Myocyte (in vitro differentiated cells): ENCODE measurements at regions not wholly inside any gene's neighbourhood (a gene's known extent, or its start where the extent isn't known, plus 50 kb on each side); places are given as distances from the start of the nearest gene placed in this dataset.

ENCODE experiments used
- DNase-seq: peaks from one replicate; pipeline ENCODE4 v3.0.0-alpha.2; 2012; ENCODE audit warnings: low read depth

DNA sequence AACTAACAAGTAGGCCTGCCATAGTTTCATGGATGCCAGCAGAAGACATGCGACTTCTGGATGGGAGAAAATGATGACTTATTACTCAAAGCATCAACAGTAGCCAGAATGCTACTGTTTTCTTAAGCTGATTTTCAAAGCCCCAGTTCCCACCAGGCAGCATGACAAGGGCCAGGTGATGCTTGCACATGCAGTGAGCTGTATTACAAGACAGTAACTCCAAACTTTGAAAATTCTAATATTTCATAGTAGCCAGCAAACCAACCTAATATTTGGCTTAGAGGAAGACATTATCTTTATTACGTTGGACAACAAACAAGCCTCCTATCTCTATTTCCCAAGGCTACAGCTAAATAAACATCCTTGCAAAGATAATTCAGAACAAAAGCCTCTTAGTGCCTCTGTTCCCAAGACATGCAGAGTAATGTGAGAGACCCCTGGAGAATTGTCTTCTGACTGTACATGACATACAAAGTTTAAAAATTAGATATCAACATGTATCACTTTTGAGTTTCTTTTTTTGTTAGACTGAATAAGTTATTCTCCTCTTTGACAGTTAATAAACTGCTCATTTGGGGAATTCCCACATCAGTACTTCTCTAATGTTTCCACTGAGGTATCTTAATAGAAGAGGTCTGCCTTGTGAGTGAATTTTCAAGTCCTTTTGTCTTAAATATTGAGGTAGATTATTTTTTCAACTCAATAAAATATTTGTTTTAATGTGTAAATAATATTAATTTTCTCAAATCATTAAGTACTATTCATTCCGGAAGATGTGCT is 367.6 kb upstream of the CWC22 start:
- DNase-seq = no peak

GRCh38 chr2:180370511-180371205 is 363.6 kb upstream of the CWC22 start:
- DNase-seq = peak; percentile 55

- no peak for DNase-seq
Measured at GRCh38 chr2:180368881-180369280, 361.8 kb upstream of the CWC22 start.

DNA sequence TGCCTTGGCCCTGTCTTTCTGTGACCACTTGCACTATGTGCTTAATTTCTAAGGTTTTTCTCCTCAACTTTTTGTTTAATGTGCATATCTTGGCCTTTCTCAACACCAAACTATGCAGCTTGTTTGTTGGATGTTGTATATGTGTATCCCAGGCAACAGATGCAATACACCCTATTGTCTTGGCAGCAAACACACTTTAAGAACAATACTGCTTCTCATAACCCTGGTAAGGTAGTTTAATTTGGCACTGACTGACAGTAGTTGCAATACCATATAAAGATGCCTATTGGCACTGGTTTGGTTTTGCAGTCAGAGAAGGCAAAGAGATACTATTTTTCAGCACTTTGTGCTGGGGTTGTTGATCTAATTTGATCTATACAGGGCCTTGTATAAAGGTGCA is 360.7 kb upstream of the CWC22 start:
- DNase-seq = peak; percentile 15

DNA sequence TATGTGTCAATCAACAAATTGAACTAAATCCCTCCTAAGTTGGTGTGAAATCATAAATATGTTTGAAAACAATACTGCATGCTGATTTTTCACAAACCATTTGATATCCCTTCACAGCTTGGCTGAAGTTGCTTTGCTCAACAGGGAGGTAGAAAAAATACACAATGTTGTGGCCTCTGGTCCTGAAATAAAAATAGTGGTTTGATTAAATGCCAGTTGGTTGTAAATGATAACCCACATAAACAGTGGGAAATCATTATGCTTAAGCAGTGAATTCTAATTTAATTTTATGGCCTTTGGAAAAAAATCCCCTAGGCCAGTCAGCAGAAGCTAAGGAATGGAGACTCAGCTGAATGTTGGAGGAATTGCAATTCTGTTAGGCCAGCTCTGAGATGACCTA is 359.4 kb upstream of the CWC22 start:
- DNase-seq = peak; percentile 31

- no peak for DNase-seq
Measured at GRCh38 chr2:180364719-180365118, 357.6 kb upstream of the CWC22 start.

- no peak for DNase-seq
Measured at GRCh38 chr2:180360283-180360618, 353.2 kb upstream of the CWC22 start.

DNA sequence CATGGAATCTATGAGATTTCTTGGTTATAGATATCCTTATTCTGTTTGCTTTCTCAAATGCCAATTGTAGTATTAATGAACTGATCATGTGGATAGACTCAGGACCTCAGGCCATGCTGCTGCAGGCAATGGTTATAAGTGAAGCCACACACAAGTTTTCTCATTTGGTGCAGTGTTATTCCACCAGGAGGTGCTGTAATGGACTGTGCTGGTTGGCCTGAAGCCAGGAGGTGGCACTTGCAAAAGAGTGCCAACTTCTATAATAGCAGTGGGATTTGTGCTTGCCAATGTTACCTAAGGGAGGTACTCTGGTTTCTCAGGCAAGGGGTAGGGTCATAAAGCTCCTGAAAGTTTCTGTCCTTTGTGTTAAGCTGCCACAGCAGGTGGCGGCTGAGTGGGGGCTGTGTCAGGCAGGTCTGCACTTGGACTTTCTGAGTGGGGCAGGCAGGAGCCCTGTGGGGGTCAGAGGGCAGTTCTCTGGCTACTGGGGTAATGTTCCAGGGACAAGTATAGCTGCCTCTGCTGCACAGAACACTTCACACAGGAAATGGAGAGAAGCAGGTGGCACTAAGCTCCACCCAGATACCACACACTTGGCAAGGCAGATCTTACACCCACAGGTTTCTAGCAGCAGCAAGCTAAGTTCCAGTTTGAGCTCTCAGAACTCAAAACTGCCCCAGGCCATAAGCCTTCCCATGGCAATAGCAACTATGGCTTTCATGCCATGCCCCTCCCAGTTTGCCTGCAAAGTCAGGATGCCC is 352.6 kb upstream of the CWC22 start:
- DNase-seq = peak; percentile 69

DNA sequence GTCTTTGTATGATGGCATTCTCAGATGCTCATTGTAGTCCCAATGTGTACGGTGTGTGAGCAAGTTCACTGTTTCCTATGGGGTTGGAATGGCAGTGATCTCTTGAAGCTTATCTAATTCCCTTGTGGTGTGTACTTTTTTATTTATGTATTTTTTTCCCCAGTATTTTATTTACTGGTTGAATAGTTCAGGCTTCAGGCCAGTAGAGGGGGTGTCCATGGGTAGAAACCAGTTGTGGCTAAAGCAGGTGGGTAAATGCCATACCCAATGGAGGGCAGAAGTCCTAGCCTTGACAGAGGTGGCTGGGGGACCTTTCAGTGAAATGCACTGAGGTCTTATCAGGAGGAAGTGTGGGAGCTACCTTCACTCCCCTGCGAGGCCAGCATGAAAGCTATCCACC is 351.4 kb upstream of the CWC22 start:
- no peak for DNase-seq

GRCh38 chr2:180356676-180357075 is 349.6 kb upstream of the CWC22 start:
- no peak for DNase-seq

- DNase-seq = no peak
Measured at GRCh38 chr2:180352620-180353019, 345.5 kb upstream of the CWC22 start.

DNA sequence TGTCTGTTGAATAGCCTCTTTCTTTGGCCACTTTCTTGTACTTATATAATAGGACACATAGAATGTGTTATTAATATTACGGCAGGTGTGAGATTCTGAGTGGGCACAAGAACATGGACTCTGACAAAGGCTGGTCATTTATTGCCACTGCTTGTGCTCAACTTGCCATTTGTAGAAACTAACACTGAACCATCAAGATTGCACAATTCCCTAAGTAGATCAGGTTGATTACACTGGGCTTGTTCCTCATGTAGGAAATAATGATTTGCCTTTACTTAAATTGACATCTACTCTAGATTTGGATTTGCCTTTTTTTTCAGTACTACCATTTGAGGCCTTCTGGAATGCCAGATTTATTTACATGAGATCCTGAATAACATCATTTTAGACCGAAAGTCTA is 342.7 kb upstream of the CWC22 start:
- no peak for DNase-seq

DNA sequence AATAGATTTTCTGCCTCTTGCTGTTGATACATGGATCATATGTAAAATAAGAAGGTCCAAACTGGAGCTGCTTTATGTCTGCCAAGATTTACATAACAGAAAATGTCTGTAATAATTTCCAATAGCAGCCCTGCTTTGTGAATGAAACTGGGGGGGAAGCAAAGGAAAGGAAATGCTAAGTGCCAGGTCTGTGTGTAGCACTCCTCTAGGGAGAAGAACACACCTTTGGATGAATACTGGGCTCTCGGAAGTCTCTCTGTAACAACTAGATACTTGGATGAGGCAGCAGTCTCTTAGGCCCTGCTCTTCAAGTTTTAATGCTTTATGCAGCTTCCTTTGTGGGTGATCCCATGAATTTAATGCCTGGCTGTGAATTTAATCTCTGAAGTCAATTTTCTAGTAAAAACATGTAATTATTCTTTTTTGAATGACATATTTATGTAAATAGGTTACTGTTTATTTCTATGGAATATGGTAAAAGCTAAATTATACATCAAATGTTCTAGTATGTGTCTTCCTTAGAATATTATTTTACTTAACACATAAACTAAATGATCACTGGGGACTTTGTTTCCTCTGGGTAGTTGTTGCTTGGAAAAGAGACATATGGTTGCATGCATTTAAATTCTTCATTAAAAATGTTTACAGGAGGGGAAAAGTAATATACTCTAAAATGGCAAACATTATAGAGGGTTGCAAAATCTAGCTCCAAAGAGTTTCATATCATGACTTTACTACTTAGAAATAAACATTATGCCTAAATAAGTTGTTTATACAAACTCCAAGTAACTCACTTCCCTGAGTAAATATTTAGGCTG is 336.6 kb upstream of the CWC22 start:
- DNase-seq = no peak

- no peak for DNase-seq
Measured at GRCh38 chr2:180337136-180337535, 330.0 kb upstream of the CWC22 start.

- peak; percentile 5 for DNase-seq
Measured at GRCh38 chr2:180336550-180336949, 329.5 kb upstream of the CWC22 start.

DNA sequence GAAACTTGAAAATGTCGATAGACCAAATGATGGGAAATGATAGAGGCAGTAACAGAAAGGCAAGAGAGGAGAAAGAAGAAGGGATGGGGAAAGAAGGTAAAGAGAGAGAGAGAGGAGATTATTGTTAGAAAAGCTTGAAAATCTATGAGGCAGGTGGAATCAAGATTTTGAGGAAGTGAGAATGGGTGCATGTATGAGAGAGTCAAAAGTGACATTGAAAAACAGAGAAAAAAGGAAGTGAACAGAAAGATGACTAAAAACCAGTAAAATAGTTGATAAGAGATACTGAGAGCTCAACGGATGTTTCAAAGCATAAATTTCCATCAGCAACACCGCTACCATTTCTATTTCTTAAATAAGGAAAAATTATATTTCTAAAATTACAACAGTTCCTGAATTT is 327.4 kb upstream of the CWC22 start:
- no peak for DNase-seq

DNA sequence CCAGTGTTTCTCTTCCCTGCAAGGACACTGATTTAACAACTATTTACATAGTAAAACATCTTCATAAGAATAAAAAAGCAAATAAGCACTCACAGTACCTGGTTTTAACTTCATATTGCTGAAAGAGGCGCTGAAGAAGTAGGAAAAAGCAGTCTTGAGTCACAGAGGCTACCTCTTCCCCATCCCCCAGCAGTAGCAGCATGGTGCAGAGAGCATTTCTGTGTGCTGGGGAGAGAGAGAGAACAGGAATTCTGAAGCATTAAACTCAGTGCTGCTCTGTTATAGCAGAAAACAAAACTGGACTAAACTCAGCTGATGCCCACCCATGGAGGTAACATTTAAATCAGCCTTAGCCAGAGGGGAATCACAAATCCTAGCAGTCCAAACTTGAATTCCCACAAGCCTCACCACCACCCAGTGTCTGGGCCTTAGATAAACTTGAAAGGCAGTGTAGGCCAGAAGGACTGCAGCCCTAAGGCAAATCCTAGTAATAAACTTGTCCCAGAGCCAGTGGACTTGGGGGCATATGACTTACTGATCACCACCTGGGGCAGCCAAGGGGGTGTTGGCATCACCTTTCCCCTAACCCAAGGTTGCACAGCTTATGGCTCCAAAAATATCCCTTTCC is 321.8 kb upstream of the CWC22 start:
- DNase-seq = no peak

DNA sequence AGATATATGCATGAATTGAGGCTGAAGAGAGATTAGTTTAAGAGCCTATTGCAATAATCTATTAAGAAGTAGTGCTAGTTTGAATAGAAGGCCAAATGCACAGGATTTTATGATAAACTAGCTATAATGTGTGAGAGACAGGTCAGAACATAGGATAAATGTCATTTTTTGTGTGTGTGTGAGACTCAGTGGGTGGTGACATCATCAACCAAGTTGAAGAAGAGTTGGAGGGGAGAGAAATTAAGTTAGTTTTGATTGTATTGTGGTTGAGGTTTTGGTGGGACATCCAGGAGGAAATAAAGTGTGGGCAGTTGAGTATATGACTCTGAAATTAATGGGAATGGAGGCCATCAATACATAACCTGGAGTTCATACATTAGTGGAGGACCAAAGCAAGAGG is 320.1 kb upstream of the CWC22 start:
- DNase-seq = no peak

GRCh38 chr2:180325416-180326120 is 318.5 kb upstream of the CWC22 start:
- DNase-seq = no peak

DNA sequence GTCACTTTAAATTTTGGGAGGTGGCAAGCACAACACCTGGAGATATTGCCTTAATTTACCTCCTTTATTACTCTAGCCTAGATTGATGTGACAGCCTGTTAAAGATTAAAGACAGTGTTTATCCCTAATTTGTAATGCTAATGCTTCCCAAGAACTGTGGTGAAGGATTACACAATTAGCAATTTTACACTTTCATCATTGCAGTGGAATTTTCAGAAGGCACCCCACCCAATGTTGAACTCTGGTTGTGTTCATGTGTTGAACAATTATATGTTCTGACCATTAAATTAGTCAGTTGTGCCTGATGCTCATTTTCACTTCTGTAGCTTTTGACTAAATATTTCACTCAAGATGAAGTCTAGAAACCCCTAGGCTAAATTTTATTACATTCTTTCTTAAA is 317.1 kb upstream of the CWC22 start:
- no peak for DNase-seq
